ENCODE measurements at regions not wholly inside any gene's neighbourhood (a gene's known extent, or its start where the extent isn't known, plus 50 kb on each side); places are given as distances from the start of the nearest gene placed in this dataset.

DNA sequence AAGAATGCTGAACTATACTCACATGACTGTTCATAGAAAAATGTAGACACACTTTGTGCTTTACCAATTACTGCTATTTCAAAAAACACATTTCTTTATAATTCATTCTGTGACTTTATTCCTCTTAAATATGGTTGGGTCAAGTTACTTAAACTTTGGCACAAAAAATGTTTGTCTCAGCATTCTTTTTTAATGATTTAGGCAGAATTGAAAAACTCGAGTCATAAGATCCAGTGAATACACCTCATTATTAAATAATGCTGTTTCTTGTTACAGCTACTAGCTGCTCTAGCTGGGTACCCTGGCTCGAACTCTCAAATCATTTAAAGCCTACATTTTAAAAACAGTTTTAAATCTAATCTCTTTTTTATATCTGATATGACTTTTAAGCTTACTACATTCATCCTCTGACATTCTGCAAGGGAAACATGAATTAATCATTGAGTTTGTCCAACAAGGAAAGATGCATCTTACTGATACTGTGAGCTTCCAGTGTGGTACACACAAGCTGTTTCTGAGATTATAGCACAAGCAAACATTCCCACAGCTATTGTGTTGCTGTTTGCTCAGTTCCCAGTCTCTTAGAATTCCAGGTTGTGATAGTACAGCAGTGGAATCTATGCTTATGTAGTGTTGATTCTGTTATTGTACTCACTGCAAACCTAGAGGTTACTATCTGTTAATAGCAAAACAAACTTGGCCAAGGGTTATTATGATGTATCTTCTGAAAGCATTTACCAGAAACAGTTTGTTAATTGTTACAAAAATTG, 746.5 kb downstream of the USP25 start:
- peak; percentile 36 for DNase-seq (ENCODE audit: low read depth, low spot score)

DNA sequence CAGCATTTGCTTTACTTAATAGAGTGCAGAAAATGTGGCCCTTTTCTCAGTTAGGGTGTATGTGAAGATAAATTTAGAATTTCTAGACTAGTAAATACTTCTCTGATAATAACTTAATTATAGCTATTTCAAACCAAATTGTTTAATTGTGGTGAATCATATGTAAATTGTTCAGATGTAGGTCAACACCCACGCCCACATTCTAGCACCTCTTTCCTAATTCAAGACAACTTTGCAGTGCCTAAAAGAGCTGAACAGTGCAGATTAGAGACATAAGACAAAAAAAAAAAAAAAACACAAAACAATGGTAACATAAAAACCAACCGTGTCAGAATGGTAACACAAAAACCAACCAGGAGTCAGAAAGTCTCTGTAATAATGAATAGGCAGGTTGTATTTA, 758.3 kb downstream of the USP25 start:
- no peak for DNase-seq (ENCODE audit: low read depth, low spot score)

DNA sequence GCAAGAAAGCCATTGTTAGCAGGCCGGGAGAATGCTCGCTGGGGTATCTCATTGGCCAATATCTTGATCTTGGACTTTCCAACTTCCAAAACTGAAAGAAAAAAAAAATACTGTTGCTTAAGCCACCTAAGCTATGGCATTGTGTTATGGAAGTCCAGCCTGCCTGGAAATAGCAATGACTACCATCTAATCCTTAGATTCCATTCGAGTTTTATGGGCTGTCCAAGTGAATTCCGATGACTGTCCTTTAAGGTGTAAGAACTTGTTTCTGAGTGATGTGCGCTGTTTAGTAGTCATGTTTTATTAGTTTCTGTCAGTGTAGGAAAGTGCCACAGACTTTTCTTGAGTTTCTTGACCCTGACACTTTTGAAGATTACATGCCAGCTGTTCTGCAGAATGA, 762.6 kb downstream of the USP25 start:
- DNase-seq (ENCODE audit: low read depth, low spot score), result no peak

DNA sequence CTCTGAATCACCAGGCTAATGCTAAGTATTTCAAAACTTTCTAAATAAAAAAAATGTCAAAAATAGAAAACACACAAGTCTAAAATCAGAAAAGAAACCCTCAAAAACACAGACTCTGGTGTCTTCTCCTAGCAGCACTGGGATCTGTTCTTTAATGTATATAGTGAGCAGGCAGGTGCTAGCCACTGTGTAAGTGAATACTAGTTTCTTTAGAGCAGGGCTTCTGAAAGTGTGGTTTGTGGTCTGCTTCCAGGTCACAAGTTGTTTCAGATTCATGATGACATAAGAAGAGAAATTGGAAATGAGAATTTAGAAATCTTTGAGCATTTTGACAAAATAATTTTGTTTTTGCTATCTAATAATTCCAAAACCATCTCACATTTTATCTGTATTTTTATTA, 763.1 kb downstream of the USP25 start:
- DNase-seq (ENCODE audit: low read depth, low spot score), result peak; percentile 11

DNA sequence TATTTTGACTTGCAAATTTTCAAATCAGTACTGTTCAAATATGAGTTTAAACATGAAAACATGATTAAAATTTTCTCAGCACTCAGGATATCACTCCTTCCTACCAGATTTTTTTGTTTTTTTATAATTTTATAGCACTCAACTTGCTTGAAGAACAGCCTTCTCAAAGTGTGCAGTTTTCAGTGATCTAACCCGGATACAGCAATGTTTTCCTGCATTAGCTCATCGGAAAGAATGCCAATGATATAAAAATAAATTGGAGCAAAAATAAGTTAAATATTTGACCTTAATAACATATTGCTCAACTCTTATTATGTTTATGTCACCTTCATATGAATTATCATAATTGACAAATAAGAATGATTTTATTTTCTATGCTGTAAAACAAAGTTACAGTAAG, 766.8 kb downstream of the USP25 start:
- no peak for DNase-seq (ENCODE audit: low read depth, low spot score)

DNA sequence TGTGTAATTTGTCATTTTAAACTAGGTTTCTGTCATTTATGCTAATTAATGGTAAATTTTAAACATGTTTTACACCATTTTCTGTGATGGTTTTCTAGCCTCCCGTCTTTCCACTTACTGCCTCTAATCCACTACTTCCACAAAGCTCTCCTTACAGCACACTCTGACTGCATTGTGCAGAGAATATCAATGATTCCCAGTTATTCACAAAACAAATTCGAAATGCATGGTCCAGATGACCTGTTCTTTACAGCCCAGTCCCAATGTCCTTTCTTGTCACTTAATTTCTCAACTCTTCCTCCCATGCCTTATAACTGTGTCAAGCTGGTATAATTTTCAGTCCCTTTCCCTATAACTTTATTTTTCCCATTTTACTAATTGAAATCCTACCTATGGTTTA, 770.5 kb downstream of the USP25 start:
- no peak for DNase-seq (ENCODE audit: low read depth, low spot score)

DNA sequence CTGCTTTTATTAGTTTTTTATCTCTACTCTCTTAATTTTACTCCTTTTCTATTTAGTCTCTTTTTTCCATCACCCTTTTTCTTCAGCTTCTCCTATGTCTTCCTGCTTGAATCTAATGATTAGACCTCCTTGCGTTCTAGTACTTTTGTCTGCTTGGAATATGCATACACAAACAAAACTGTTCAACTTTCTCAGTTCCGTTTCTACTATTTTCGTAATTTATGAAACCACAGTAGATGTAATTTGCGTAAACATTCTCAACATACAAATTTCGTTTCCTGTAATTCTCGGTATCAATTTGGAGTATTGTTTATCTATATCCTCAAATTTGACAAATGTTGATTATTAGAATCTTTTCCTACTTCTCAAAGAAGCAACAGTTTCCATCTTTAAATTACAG, 772.5 kb downstream of the USP25 start:
- no peak for DNase-seq (ENCODE audit: low read depth, low spot score)

DNA sequence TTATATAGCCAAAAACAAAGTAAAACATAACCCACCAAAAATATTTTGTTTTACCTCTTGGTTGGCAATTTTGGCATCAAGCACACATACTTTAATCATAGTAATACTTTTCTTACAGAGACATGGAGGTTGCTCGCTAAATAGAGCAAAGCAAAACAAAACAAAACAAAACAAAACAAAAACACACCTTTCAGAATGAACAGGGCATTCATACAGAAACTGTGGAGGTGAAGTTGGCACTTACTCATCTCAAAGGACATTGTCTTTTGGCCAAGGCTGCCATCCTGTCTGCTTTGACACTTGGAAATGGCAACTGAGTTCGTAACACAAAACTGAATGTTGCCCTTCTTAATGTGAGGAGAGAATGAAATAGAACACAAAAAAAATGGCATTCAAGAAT, 773.1 kb downstream of the USP25 start:
- DNase-seq (ENCODE audit: low read depth, low spot score), result no peak

DNA sequence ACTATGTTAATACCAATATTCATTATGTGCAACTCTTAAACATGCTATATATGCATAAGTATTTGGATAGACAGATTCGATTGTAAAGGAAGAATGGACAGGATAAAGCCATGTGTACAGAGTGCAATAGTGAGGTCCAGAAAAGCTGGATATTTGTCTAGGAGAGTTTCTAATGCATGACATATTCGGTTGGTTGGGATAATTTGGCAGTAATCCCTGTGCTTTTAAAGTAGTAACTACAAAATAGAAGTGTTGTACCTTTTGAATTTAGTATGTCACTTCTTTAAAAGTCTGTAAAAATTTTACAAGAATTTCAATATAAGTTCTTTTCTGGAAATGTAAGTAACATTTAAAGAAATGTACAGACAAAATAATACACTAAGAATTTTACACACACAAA, 774.5 kb downstream of the USP25 start:
- no peak for DNase-seq (ENCODE audit: low read depth, low spot score)

DNA sequence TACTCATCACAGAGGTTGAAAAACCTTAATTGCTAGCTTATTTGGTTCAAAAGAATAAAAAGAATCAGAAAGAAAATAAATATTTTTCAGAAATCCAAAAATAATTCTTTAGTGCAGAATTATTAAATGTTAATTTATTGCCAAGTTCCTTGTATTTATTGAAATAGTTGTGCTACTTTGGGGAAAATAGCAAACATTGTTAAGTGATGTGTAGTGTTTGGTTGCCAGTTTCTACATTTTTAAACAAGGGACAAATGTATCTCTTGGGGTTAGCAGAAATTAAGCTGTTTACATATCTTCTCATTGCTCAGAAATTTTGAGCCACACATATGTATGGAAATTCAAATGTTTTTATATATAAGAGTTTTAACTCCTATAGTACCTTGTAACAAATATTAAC, 775.0 kb downstream of the USP25 start:
- no peak for DNase-seq (ENCODE audit: low read depth, low spot score)

DNA sequence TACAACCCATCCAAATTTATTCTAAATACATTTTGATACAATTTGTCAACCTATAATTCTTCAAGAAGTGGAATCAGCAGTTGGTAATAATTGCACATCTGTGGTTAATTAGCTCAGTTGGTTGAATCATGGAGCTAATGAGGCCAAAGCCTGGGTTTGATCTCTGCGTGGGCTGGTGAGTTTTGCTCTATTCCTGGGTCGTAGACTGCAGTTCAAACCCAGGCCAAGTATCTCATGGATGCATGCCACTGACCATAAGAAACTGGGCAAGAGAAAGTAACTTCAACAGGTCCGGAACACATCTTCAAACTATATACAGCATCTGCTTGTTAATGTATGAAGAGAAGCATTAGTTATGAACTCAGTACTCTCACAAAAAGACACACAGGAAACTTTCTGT, 779.7 kb downstream of the USP25 start:
- peak; percentile 73 for DNase-seq (ENCODE audit: low read depth, low spot score)

DNA sequence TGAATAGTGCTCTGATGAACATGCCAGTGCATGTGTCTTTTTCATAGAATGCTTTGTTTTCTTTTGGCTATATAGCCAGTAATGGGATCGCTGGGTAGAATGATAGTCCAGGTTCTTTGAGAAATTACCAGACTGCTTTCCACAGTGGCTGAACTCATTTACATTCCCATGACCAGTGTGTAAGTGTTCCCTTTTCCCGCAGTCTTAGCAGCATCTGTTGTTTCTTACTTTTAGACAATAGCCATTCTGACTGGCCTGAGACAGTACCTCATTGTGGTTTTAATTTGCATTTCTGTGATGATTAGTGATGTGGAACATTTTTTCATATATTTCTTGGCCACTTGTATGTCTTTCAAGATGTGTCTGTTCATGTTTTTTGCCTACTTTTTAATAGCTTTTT, 784.5 kb downstream of the USP25 start:
- peak; percentile 69 for DNase-seq (ENCODE audit: low read depth, low spot score)

DNA sequence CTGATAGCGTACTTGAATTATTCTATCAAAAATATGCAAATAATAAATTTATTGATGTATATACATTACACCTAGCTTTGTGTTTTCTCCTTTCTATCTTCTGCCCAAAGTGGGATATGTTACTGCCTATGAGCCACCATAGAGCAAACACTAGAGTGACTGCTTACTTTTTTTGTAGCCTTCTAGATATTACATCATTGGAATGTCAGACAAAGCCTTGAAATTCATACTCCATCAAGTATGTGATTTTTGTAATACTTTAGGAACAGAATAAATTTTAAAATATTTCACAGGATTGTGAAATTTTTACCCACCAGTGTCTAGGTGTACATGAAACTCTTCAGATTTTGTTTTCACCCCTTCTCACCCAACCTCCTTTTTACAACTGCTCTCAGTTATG, 787.6 kb downstream of the USP25 start:
- DNase-seq (ENCODE audit: low read depth, low spot score), result no peak

DNA sequence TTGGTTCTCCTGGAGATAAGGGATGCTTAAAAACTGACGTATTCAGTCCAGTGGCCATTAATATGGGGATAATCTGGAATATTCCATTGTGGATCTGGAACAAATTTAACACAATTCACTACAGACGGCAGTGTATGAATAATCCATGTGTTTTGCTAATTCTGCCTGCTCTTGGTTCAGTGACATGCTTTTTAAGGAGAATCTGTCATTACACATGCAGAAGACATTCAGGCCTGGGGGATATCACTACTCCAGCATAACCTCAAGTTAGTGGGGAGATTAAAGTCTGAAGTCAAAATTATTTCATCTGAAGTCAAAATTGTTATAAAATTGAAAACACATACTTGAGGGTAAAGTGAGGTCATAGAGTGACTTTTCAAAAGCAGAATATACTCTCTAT, 789.3 kb downstream of the USP25 start:
- no peak for DNase-seq (ENCODE audit: low read depth, low spot score)

DNA sequence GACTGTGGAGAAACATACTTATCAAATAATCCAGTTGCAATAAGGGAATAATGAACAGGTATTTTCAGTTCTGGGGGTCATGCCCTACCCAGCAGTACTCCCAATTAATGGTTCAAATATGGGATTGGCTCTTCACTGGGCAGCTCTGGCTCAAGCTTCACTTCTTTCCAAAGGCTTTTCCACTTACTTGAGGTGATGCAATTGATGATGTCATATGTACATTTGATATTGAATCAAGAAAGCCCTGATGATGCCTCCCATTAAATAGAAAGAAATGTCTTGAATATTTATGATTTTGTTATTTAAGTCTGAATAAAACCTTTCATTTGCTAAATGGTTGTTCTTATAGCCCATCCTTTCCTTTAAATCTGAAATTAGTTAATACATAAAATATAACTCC, 789.9 kb downstream of the USP25 start:
- DNase-seq (ENCODE audit: low read depth, low spot score), result no peak

DNA sequence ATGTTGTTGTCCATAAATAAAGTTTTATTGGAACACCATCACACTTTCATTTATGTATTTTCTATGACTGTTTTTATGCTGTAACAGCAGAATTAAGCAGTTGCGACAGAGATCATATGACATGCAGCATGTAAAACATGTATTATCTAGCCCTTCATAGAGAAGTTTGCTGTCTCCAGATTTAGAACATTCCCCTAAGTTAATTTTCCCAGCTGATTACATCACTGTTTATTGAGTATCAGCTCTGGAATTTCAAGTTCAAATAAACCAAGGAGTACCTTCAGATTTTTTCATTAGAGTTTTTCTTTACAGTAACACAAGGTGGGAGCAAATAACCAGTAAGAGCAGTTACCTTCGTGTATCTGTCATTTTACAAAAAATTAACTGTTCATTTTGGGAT, 792.8 kb downstream of the USP25 start:
- no peak for DNase-seq (ENCODE audit: low read depth, low spot score)

DNA sequence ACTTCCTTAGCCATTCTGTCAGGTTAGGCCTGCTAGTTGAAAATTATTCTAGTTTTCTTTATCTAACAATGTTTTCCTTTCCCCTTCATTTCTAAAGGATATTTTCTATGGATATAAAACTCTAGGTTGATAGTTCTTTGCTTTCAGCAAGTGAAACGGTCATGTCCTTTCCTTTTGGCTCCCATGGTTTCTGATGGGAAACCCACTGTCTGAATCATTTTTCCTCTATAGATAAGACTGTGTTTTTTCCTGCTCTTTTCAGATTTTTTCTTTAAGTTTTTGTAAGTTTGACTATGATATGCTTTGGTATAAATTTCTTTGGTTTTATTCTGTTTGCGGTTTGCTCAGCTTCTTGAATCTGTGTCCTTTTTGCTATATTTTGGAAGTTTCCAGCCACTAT, 800.9 kb downstream of the USP25 start:
- DNase-seq (ENCODE audit: low read depth, low spot score), result no peak

DNA sequence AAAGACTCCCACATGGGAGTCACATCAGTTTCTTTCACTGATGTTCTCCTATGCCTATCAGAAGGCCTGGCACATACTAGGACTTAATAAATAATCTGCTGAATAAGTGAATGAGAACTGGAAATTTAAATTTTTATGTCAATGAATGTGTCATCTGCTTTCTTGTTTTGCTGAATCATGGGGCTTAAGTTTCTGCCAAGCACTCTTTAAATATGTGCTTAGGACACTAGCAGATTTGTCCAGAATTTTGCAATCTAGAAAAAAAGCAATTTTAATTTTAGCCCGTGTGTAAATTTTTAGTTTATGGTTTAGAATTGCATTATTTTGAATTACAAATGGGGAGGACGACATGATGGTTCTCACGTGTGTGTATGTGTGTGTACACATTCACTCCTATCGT, 803.1 kb downstream of the USP25 start:
- DNase-seq (ENCODE audit: low read depth, low spot score), result peak; percentile 31

DNA sequence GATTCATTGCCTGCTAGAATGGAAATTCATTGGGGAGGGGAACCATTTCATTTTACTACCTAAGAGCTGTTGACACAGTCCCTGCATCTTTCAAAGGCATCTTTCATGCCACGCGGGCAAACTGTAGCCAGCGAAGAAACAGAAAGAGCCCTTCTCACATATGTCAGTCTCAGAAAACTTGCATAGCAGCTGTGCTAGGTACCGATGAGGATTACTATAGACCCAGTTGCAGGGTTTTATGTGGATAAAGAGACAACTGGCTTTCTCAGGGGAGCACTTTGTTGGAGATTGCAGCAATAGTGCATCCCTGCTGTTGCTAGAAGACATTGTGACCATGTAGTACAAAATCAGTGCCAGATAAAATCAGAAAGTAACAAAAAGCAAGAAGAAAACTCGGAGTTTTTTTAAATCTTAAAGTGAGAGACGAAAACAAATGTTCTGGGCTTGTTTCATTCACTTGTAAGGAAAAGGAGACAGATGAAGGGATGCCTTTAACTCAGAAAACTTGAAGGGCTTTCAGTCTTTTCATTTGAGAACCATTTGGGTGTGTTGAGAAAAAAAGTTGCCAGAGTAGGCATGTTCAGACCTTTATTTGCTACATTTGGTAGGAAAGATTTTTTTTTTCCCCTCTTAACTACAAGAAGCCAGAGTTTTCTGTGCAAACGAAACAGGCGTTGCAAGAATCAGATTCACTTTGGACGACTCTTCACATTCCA, 804.1 kb downstream of the USP25 start:
- DNase-seq (ENCODE audit: low read depth, low spot score), result peak; percentile 45

DNA sequence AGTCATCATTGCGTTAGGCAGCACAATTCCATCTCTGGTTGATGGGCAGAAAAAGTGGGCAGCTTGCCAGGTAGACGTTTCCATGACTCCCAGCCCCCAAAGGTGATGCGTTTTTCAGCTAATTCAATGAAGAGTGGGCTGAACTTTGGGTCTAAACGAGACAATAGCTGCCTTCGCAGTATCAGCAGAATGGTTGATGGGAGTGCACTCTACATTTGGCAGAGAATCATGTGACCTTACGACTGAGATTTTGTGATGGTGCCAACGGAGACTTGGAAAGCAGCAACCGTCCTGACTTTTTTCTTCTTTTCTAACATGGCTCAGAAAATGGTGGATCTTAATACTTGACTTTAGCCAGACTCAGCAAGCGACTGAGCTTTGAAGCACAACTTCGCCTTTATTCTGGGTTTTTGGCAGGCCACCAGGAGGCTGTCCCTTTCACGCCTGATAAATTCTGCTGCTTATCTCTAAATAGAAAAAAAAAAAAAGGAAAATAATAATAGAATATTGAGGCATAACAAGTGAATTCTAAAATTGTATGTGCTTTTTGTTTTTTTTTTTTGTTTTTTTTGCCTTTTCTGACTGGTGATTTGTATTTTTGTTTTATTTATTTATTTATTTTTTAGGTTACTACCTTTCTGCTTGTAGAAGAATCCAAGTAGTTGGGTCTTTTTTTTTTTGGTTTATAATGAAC, 804.8 kb downstream of the USP25 start:
- DNase-seq (ENCODE audit: low read depth, low spot score), result peak; percentile 83

DNA sequence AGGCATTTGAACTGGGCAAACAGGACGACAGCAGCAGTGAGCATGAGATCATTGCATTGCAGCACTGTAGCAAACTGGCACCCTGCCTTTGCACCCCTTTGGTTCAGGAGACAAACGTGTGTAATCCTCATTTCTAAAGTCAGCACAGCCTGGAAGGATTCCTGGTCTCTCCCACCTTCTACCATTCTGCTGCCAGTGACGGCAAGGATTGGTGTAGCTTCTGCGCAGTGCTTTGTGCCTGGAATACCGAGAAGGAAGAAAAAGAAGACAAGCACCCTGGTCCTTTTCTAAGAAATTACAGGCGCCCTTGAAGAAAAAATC, 805.3 kb downstream of the USP25 start:
- peak; percentile 88 for DNase-seq (ENCODE audit: low read depth, low spot score)

DNA sequence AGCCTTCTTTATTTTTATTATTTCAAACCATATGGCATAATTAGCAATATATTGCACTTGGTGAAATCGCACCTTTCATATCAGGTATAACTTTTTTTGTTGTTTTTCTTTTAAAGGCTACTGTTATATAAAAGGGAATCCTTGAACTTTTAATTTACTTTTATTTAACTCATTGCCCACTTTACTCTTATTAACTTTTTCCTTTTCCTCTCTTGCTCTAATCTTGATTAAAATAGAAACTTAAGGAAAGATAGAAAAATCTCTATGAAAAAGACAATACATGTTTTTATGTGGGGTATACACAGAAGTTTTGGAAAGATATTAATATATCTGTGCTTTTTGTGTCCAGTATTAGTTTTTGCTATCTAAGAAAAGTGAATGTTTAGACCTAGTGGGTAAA, 805.8 kb downstream of the USP25 start:
- DNase-seq (ENCODE audit: low read depth, low spot score), result no peak

DNA sequence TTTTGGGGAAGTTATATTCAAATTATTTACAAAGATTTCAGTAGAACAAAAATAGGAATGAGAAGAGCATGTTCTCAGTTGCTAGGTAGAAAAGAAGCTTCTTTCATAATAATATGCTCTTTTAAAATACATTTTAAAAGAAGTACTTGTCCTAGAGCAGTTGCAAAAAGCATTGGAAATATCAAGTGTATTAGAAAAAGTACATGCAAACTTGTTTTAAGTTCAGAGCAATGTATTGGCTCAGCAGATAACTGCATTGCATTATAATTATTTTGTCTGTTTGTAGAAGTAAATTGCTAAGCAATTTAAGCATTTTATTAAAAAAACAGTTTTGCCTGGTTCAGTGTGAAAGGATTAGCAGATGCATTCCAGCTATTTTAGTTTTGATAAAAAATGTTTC, 806.4 kb downstream of the USP25 start:
- DNase-seq (ENCODE audit: low read depth, low spot score), result no peak
